K562 (cell line): ENCODE measurements at regions not wholly inside any gene's neighbourhood (a gene's known extent, or its start where the extent isn't known, plus 50 kb on each side); places are given as distances from the start of the nearest gene placed in this dataset. TPM values are rescaled to one million over a fixed set of nuclear protein-coding genes. Genes with fewer than 3 reads are reported as not detected.

Source experiments
- microRNA-seq: library from miRNA; unstranded; fragments of <30 nt; microRNA quantifications from one replicate; pipeline ENCODE4, GENCODE V29; 2018; ENCODE audit warnings: borderline microRNAs expressed
- small RNA-seq: library from RNA; depleted of rRNA; stranded (forward); fragments of <200 nt; gene quantifications from one replicate; pipeline ENCODE3, GENCODE V24; 2014

Small RNAs in the stretch of these regions (microRNA-seq; reads per million reads assigned to microRNA genes)
- not detected for gene MIR6080

Small RNAs in the stretch of these regions (small RNA-seq; reads per million reads assigned to genes)
- gene AC103810.3: not detected
- not detected for gene BPTFP1
- not detected for gene MINOS1P2
- not detected for gene MIR6080
